Fibroblast of upper back skin (primary cell): ENCODE measurements at regions not wholly inside any gene's neighbourhood (a gene's known extent, or its start where the extent isn't known, plus 50 kb on each side); places are given as distances from the start of the nearest gene placed in this dataset.
A peak's percentile ranks its signal among the peaks of the same experiment; 100 is the strongest.
"Not testable (repeated sequence)": the region's sequence is repeated elsewhere in the genome, so short reads cannot be mapped to it uniquely, and the experiment has no call there.

Experiments
- DNase-seq: peaks from one replicate; pipeline ENCODE4 v3.0.0-alpha.2; 2013

DNA sequence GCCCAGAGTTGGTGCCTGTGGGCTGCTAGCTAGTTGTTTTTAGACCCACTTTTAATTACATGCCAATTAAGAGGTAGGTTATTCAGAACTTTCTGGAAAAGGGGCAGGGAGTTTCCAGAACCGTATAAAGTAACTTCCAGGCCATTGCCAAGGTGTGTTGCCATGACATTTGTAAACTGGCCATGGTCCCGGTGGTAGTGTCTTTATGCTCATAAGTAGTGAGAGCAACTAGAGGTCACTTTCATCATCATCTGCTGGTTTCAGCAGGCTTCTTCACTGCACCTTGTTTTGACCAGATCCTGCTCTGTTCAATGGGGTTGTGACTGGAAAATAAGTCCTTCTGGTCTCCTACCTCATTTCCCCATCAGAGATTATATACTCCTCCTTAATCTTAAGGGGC is 207.0 kb downstream of the FAM72C start:
- DNase-seq: not testable (repeated sequence)

- not testable (repeated sequence) for DNase-seq
Observed at GRCh38 chr1:143760366-143760765, 211.4 kb downstream of the FAM72C start.

DNA sequence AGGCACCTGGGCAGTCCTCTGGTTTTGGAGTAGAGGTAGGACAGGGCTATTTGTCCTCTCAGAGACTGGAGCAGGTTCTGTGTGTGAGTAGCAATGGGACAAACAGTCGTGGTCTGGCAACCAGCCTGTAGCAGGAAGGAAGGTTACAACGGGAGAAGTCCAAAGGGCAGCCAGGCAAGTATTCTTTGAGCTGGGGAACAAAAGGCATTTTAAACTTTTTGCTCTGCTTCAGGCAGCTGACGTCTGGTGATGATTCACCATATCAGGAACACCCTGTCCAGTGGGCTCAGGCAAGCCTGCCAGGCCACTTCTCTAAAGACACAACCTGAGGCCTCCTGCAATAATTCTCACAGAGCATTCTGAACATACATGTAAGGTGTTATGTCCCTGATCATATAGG is 215.8 kb downstream of the FAM72C start:
- DNase-seq: not testable (repeated sequence)

- DNase-seq: no peak
Observed at GRCh38 chr1:143748906-143749305, 222.9 kb downstream of the FAM72C start.

DNA sequence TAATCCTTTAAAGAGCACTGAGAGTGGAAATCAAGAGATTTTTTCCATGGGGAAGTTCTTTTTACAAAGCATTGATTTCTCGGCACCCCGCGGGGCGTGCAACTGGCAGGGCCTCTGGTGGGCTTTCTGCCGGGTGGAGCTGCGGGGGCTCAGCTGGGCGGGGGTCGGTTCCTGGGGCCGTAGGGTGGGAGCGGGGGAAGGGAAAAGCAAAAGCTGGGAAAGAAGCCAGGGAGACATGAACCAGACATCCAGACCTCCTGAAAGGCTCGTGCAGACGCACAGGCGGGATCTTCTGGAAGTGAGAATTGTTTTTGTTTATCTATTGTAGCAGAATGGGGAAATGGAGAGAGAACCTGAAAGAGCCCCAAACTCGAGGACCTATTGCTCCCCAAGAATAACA is 235.2 kb downstream of the FAM72C start:
- DNase-seq: no peak

- DNase-seq: peak; percentile 10
Observed at GRCh38 chr1:143735764-143736461, 235.9 kb downstream of the FAM72C start.

GRCh38 chr1:143734261-143734660 is 237.5 kb downstream of the FAM72C start:
- not testable (repeated sequence) for DNase-seq

- not testable (repeated sequence) for DNase-seq
Observed at GRCh38 chr1:143730890-143731289, 240.9 kb downstream of the FAM72C start.

DNA sequence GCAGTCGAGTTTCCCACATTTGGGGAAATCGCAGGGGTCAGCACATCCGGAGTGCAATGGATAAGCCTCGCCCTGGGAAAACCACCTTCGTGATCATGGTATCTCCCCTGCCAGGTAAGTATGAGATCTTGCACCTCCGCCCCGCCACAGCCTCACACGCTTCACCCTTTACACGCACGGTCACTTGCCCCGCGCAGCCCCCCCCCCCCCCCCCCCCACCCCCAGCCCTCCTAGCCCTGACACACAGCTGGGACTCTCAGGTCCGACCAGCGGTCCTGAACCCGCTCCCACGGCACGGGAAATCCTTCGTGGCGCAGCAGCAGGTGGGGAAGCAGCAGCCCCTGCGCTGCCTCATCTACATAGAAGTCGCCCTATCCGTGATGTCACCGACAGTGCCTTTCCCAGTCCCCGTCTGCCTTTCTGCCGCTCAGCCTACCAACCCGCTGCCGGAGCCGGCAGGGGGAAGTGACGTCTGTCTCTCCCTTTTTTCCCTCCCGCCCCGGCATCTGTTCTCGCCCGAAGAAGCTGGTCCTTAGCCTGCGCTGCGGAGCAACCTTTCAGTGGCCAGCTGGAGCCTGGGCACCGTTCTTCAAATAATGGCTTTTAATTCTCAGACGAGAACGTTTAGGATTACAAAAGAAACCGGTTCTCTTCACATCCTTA is 242.2 kb downstream of the FAM72C start:
- not testable (repeated sequence) for DNase-seq

DNA sequence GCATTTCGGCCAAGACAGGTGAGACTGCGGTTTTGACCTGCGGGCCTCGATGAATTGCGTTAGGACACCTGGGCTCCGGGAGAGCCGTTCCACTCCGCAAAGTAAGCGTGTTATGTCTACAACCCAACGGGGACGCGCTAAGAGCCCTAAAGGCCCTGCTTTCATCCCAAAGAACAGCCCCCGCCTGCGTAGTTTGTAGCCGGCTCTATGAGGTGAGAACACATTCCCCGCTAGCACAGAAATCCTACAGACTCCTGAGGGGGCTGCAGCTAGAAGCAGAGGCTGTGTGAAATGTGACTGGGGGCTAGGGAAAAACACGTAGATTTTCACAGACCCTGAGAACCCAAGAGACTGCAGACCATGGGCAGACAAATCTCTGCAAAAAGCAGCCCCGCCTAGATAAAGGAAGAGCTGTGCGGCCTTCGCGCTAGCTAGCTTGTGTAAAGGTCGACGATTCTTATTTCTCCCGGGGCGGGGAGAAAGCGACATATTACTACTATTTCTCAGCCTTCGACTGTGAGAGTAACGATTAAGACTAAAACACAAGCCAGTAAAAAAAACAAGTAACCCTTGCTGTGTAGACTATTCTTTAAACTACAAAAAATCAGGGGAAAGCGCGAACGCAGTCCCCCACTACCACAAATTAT is 242.9 kb downstream of the FAM72C start:
- not testable (repeated sequence) for DNase-seq

GRCh38 chr1:143727263-143727662 is 244.5 kb downstream of the FAM72C start:
- no peak for DNase-seq

GRCh38 chr1:143721024-143721373 is 250.8 kb downstream of the FAM72C start:
- no peak for DNase-seq

GRCh38 chr1:143720087-143721023 is 251.4 kb downstream of the FAM72C start:
- DNase-seq: no peak

- no peak for DNase-seq
Observed at GRCh38 chr1:143718524-143718923, 253.3 kb downstream of the FAM72C start.

DNA sequence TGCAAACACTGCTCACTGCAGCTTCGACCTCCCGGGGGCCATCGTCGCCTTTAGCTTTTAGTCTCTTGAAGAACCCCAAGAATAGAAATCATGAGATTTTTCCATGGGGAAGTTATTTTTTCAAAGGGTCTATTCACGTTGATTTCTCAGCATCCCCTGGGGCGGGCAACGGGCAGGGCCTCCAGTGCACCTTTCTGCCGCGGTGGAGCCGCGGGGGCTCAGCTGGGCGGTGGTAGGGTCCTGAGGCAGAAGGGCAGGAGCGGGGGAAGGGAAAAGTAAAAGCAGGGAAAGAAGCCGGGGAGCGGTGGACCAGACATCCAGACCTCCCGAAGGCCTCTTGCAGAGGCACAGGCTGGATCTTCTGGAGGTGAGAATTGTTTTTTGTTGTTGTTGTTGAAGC is 253.8 kb downstream of the FAM72C start:
- no peak for DNase-seq

DNA sequence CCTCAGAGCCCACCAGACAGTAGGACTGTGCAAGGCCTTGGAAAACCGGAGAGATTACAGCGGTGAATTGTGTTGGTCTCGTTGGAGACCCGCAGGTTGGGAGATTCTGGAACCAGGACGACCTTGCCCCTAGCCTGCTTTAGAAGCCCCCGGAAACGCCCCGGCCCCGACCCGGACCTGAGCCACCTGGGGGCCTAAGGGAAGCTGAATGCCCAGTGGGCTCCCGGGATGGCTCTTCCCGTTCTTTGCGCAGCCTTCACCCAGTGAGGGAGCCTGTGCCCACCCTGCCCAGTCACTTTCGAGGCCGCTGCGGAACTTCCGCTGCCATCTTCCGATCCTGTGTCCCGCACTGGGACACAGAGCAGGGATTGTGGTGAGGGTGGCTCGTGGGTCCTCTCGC is 254.4 kb downstream of the FAM72C start:
- no peak for DNase-seq

DNA sequence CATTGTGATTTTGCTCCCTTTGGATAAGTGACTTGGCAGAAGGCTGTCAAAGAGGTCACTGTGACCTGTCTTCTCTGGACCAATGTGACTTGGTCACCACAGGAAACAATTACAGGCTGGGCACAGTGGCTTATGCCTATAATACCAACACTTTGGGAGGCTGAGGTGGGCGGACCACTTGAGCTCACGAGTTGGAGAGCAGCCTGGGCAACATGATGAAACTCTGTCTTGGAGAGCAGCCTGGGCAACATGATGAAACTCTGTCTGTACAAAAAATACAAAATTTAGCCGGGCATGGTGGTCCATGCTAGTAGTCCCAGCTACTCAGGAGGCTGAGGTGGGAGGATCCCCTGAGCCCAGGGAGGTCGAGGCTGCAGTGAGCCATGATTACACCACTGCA is 256.9 kb downstream of the FAM72C start:
- not testable (repeated sequence) for DNase-seq

GRCh38 chr1:143709606-143710259 is 262.1 kb downstream of the FAM72C start:
- DNase-seq: not testable (repeated sequence)

DNA sequence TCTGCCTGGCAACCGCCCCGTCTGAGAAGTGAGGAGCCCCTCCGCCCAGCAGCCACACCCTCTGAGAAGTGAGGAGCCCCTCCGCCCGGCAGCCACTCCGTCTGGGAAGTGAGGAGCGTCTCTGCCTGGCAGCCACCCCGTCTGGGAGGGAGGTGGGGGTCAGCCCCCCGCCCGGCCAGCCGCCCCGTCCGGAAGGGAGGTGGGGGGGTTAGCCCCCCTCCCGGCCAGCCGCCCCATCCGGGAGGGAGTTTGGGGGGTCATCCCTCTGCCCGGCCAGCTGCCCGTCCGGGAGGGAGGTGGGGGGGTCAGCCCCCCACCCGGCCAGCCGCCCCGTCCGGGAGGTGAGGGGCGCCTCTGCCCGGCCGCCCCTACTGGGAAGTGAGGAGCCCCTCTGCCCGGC is 269.0 kb downstream of the FAM72C start:
- not testable (repeated sequence) for DNase-seq

DNA sequence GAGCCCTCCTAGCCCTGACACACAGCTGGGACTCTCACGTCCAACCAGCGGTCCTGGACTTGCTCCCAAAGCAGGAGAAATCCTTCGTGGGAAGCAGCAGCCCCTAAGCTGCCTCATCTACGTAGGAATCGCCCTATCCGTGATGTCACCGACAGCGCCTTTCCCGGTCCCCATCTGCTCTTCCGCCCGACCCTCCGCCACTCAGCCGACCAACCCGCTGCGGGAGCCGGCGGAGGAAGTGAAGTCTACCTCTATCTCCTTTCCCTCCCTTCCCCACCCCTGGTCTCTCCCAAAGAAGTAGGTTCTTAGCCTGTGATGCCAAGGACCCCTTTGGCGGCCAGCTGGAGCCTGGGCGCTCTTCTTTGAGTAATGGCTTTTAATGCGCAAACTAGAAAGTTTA is 272.1 kb downstream of the FAM72C start:
- DNase-seq: no peak

GRCh38 chr1:143699115-143699514 is 272.7 kb downstream of the FAM72C start:
- no peak for DNase-seq

GRCh38 chr1:143698016-143698415 is 273.8 kb downstream of the FAM72C start:
- peak; percentile 5 for DNase-seq
